HG02938 (cell line): ENCODE measurements at regions not wholly inside any gene's neighbourhood (a gene's known extent, or its start where the extent isn't known, plus 50 kb on each side); places are given as distances from the start of the nearest gene placed in this dataset.

Source experiments
- ATAC-seq: cut with Tn5 transposase; IDR thresholded peaks from one replicate; pipeline ENCODE4 v1.9.1; 2021; ENCODE audit warnings: mild to moderate bottlenecking, moderate library complexity; ENCODE audit not compliant: unreplicated experiment

- no peak for ATAC-seq
These were observed 149.9 kb upstream of the PAQR3 start for GRCh38 chr4:79088946-79089691.

DNA sequence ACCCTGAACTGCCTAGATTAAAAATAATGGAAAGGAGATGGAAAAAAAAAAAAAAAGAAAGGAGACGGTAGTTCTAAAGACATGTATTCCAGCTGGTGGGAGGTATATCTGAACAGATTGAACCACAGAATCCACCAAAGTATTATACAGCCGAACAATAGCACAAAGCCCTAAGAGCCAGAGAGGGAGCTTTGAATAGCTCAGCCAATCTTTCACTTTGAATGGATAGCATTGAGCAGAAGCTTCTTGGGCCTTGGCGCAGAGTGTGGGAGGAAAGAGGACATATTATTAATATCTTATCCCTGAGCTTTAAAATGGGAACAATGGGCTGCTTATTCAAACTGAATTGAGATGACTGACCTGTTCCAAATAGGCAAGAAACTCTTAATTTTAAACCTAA lies 147.8 kb upstream of the PAQR3 start:
- no peak for ATAC-seq

DNA sequence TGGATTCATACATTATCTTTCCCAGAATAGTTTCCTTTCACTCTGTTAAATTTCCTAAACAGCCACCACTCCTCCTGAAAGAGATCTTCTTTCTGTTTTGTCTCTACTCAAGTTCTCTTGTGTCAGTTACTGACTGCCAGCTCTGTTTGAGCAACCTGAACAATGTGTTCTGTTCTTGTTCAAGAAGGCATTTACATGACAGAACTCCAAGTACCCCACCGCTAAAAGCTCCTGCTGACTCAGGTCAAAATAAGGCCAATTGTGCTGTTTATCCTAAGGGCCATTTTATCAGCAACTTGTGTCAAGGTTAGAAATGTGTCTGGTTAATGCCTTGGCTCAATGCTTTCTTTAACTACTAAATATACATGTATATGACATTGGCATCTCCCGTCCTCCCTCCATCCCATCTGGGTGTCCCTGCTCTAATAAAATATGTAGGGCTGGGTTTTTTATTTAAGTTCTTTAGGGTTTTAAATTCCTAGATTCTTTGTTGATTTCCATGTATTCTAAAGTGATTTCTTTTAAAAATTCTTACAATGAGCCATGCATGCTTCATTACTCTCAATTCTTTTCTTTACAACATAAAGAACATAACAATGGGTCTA lies 144.3 kb upstream of the PAQR3 start:
- ATAC-seq: no peak

DNA sequence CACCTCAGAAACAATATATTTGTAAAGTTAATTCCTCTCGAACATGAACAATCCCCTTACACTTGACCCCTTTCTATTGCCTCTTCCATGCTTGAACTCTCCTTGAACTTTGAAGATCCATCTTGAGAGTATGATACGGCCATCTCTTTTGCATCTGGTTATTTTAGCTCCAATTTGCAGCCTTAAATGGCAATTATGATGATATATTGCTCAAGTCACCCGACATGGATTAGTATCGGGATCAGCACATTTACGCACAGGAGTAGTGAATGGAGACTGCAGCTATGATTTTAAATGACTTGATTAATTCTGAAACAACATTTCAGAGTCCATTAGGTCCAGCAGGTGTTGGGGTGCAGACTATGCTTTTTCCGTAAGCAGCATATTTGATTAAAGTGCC lies 143.8 kb upstream of the PAQR3 start:
- no peak for ATAC-seq

GRCh38 chr4:79081973-79082372 lies 142.7 kb upstream of the PAQR3 start:
- no peak for ATAC-seq

DNA sequence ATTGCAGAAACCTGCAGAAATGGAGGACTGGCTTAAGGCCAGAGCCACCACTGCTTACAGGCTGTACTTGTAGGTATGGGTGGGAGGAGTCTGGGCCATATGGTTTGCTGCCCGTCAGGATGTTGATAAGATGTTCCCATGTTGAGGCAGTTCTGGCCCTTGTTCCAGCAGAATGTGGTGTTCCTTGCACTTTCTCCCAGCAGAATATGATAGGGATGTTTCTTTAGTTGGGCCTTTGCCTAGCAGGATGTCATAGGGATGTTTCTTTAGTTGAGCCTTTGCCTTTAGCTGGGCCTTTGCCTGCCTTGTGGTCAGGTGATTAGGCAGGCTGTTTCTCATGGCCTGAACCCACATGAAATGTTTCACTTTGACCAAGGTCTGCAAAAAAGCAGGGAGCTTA lies 139.1 kb upstream of the PAQR3 start:
- ATAC-seq: no peak

DNA sequence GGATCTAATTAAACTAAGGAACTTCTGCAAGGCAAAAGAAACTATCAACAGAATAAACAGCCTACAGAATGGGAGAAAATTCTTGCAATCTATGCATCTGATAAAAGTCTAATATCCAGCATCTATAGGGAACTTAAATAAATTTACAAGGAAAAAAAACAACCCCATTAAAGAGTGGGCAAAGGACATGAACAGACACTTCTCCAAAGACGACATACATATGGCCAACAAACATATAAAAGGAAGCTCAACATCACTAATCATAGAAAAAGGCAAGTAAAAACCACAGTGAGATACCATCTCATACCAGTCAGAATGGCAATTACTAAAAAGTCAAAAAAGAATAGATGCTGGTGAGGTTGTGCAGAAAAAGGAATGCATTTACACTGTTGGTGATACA lies 134.8 kb upstream of the PAQR3 start:
- no peak for ATAC-seq

DNA sequence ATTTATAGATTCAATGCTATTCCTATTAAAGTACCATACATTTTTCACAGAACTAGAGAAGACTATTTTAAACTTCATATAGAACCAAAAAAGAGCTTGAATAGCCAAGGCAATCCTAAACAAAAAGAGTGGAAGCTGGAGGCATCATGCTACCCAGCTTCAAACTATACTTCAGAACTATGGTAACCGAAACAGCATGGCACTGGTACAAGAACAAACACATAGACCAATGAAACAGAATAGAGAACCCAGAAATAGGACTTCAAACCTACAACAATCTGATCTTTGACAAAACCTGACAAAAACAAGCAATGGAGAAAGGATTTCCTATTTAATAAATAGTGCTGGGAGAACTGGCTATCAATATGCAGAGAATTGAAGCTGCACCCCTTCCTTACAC lies 134.2 kb upstream of the PAQR3 start:
- ATAC-seq: no peak

DNA sequence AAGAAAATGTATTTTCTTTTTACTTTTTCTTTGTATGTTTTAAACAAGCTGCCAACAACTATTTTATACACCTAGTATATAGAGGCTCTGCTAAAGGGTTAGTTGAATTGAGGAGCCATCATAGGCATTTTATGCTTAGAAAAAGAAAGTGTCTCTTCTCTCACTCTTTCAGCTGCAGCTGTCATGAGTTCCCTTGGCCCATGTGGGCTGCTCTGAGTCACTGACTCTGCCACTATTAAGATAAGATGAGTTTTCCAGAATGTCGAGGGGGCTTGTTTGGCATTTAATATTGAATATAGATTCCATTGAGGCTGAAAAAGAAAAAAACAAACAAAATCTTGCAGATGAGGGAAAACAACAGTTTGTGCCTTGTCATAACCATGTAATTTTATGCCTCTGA lies 126.0 kb upstream of the PAQR3 start:
- ATAC-seq: no peak

DNA sequence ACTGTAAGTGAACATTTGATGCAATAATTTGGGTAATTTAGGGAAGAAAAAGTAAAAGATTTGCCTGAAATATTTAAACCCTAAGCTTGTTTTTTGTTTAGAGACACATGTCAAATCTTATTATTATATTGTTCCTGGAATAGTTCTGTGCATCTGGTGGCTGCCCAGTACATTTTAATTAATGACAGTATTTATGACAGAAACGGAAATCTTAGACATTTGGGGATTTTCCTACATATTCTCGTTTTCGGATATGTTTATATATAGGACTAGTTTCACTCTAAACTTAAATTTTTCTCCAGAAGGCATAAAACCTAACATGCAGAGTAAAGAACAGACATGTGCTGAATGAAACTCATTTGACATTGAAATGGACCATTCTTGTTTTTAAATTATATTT lies 125.6 kb upstream of the PAQR3 start:
- ATAC-seq: no peak

DNA sequence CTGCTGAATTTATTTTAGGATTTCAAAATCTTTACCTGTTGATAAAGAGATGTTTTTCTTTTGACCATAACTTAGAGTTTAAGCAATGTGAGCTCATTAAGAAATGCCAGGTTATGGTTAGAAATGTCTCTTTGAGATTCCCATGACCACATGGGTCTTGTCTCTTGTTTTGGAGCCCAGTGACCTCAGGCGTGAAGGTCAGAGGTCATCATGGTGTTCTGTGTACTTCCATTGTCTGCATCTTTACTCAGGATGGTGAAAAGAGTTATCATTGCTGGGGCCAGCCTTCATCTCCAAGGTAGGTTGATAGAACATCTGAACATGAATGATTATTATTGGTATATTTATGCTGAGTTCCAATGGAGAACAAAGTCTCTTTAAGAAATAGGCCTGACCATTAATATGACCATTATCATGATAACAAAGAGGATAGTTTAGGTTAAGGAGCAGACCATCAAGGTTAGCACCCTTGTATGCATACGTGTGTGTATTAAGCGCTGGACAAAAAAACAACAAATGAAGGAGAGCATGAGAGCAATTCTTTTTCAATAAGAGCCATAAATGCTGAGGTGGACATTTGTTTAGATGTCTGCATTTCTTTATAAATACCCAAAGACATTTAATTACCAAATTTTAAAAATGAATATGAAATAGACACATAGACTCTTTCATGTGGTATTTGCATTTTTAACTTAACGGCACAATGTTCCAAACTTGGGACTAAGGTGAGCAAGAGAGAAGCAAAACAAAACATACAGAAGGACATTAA lies 120.6 kb upstream of the PAQR3 start:
- no peak for ATAC-seq

GRCh38 chr4:79057772-79058171 lies 118.5 kb upstream of the PAQR3 start:
- ATAC-seq: no peak

- no peak for ATAC-seq
These were observed 114.5 kb upstream of the PAQR3 start for GRCh38 chr4:79053754-79054153.

- no peak for ATAC-seq
These were observed 111.3 kb upstream of the PAQR3 start for GRCh38 chr4:79050541-79050880.

- ATAC-seq: no peak
These were observed 110.8 kb upstream of the PAQR3 start for GRCh38 chr4:79049840-79050540.

DNA sequence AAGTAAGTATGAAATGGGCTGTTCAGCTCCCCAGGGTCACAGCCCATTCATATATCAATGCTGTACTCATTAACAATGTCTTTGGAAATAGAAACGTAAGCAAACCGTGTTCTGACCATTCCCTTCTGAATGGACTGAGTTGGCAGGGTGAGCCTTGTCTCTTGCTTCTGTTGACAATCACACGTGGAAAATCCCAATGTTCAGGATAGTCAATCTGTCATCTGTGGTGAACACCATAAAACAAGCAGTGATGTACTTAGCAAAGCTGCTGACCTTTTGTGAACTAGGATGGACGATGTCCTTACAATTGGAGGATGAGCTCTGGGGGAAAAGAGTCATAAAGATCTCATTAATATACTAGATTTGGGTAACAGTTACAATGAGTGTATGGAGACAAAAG lies 109.6 kb upstream of the PAQR3 start:
- no peak for ATAC-seq

DNA sequence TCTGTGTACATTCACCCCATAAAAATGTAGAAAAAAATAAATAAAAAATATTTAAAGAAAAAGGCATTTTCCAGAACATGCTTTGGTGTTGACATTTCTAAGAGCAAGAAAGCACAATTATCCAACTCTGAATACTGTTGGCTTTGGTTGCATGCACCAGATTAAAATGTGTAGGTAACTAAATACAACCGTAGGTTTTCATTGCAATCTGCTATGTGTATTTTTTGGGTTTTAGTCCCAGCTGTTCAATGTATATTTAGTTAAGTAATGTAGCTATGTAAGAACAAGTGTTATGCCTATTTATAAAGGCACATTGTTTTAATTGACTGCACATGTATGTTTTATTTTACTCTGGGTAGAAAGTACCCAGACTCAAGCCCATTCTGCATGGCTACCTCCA lies 108.1 kb upstream of the PAQR3 start:
- no peak for ATAC-seq

DNA sequence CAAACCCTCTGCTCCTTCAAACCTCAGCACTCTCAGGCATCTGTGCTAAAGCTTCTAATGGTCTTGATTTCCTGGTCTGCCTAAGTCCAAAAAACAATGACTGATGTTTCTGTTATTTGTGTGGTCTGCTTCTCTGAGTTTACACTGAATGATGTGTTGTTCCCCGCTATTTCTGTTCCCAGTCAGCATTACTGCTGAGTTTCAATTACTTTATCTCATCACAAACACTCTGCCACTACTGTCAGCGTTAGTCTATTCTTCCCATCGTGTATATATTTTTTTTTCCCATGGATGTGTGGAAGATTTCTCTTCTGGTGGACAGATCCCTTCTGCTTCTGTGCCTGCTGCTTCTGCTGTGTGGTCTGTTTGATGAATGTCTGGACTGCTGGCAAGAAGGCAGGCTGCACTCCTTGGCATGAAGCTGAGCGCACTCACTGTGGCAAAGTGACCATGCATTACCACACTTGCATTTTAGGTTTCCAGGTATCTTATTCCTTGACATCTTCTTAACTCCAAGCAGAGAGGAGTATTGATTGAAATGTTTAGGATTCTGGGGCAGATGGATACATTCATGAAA lies 106.9 kb upstream of the PAQR3 start:
- ATAC-seq: no peak

GRCh38 chr4:79044141-79044659 lies 105.0 kb upstream of the PAQR3 start:
- ATAC-seq: no peak

GRCh38 chr4:79043138-79043537 lies 103.9 kb upstream of the PAQR3 start:
- ATAC-seq: no peak

DNA sequence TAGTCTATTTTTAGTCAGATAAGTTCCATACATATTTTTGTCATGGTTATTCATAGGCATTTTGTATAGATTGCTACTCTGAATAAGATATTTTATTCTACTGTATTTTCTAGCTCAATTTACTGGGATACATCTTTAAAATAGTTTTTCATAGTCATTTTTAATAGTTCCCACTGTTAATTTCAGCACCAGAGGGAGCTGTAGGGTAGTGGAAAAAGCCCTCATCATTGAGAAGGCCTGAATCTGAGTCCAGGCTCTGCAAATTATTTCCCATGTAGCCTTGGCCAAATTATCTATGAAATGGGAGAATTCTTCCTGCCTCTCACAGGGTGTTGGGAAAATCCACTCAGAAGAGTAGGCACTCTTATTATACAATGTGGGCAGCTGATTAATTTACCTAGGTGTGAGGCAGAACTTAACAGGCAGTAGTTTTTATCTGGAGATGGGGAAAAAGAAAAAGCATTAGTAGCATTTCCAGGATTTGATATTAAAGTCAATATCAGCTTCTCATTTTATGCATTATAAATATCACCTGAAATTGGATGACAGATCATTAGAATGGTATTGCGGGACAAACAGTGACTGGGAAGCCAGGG lies 102.9 kb upstream of the PAQR3 start:
- ATAC-seq: no peak
